SU-DHL-6 (cell line): ENCODE measurements at regions not wholly inside any gene's neighbourhood (a gene's known extent, or its start where the extent isn't known, plus 50 kb on each side); places are given as distances from the start of the nearest gene placed in this dataset.

Experiments
- H2AFZ ChIP-seq: fragments of 200-600 bp; sonication (generic); 2 replicates; pipeline ENCODE4 v1.6.1; 2014; ENCODE audit warnings: low read depth, mild to moderate bottlenecking, moderate library complexity, mixed read lengths, antibody characterized with exemption, low read length; ENCODE audit not compliant: severe bottlenecking
- H3F3A ChIP-seq: fragments of 200-600 bp; shearing (Covaris generic); 2 replicates; pipeline ENCODE4 v1.6.0; 2016; ENCODE audit warnings: antibody characterized with exemption, mild to moderate bottlenecking; ENCODE audit not compliant: insufficient read depth
- H3K27ac ChIP-seq: fragments of 200-600 bp; sonication (generic); 2 replicates; pipeline ENCODE4 v1.5.1; 2016; ENCODE audit warnings: low read depth, mild to moderate bottlenecking, low read length, moderate library complexity, mixed read lengths
- H3K27me3 ChIP-seq: fragments of 200-600 bp; sonication (generic), shearing (Covaris generic); 2 replicates; pipeline ENCODE4 v1.6.0; 2014; ENCODE audit warnings: mild to moderate bottlenecking, low read length
- H3K36me3 ChIP-seq: fragments of 200-600 bp; sonication (generic); 2 replicates; pipeline ENCODE4 v1.6.1; 2014; ENCODE audit warnings: mild to moderate bottlenecking, low read length, mixed read lengths
- H3K4me2 ChIP-seq: fragments of 300-600, 200-600 bp; shearing (Covaris generic), sonication (generic); 2 replicates; pipeline ENCODE4 v1.6.0; 2014; ENCODE audit warnings: low read length, low read depth, mild to moderate bottlenecking; ENCODE audit not compliant: poor library complexity, severe bottlenecking
- H3K4me3 ChIP-seq: fragments of 200-600 bp; sonication (generic); 2 replicates; pipeline ENCODE4 v1.5.1; 2014; ENCODE audit warnings: antibody characterized with exemption, low read length, mild to moderate bottlenecking, mixed read lengths; ENCODE audit not compliant: insufficient read depth, poor library complexity, severe bottlenecking
- H3K79me2 ChIP-seq: fragments of 200-600 bp; sonication (generic); 2 replicates; pipeline ENCODE4 v1.6.1; 2014; ENCODE audit warnings: mild to moderate bottlenecking, low read length, moderate library complexity; ENCODE audit not compliant: insufficient read depth
- H3K9ac ChIP-seq: fragments of 200-600 bp; sonication (generic); 2 replicates; pipeline ENCODE4 v1.7.0; 2014; ENCODE audit warnings: mild to moderate bottlenecking, low read length
- H3K9me2 ChIP-seq: fragments of 200-600 bp; sonication (generic); replicated peaks from 2 replicates; pipeline ENCODE4 v1.6.1; 2014; ENCODE audit warnings: low read length; ENCODE audit not compliant: insufficient read depth
- H3K9me3 ChIP-seq: fragments of 200-600 bp; sonication (generic); 2 replicates; pipeline ENCODE4 v1.6.1; 2014; ENCODE audit warnings: low read length, mixed read lengths; ENCODE audit not compliant: insufficient read depth
- H4K20me1 ChIP-seq: fragments of 200-600 bp; sonication (generic); 2 replicates; pipeline ENCODE4 v1.6.1; 2014; ENCODE audit warnings: low read depth, mild to moderate bottlenecking, antibody characterized with exemption, low read length, moderate library complexity, mixed read lengths
- EZH2phosphoT487 ChIP-seq: fragments of 200-600 bp; sonication (generic), shearing (Covaris generic); conservative IDR thresholded peaks from 2 replicates; pipeline ENCODE4 v1.6.1; 2018; ENCODE audit warnings: mild to moderate bottlenecking, antibody characterized with exemption, low read length, moderate library complexity, mixed read lengths
- TF ChIP-seq, protein P1 (sequence below): fragments of 200-600 bp; sonication (generic); IDR thresholded peaks from one replicate; pipeline ENCODE4 v1.5.1; 2017; ENCODE audit warnings: antibody characterized with exemption, mild to moderate bottlenecking, low read length, moderate library complexity; ENCODE audit not compliant: insufficient read depth, poor library complexity, severe bottlenecking

DNA sequence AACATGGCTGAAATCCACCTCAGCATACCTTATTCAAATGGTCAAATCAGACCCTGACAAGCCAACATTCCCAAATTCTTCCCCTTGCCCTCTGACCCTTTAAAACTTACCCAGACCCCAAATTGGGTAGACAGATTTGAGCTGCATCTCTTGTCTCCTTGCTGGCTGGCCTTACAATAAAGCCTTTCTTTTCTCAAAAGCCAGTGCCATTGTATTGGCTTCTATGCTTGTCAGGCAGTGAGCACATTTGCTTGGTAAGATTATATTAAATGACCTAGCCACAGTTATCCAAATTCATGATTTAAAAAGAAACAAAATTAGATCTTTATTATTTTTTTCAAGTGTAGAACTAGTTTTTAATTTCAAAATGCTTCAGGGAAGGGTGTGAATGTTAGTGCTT is 67.8 kb upstream of the FAM83B start:
- H3K4me3 ChIP-seq = no peak overlapping the region
- no peaks in the 10 kb centered on the region for H3K9me3 ChIP-seq
- no peaks in the 10 kb centered on the region for H3K79me2 ChIP-seq
- H4K20me1 ChIP-seq = no peaks in the 10 kb centered on the region
- H3K9me2 ChIP-seq = no peaks in the 10 kb centered on the region
- H3K36me3 ChIP-seq = no peaks in the 10 kb centered on the region
- no peak for TF ChIP-seq EZH2phosphoT487
- TF ChIP-seq, protein P1, sequence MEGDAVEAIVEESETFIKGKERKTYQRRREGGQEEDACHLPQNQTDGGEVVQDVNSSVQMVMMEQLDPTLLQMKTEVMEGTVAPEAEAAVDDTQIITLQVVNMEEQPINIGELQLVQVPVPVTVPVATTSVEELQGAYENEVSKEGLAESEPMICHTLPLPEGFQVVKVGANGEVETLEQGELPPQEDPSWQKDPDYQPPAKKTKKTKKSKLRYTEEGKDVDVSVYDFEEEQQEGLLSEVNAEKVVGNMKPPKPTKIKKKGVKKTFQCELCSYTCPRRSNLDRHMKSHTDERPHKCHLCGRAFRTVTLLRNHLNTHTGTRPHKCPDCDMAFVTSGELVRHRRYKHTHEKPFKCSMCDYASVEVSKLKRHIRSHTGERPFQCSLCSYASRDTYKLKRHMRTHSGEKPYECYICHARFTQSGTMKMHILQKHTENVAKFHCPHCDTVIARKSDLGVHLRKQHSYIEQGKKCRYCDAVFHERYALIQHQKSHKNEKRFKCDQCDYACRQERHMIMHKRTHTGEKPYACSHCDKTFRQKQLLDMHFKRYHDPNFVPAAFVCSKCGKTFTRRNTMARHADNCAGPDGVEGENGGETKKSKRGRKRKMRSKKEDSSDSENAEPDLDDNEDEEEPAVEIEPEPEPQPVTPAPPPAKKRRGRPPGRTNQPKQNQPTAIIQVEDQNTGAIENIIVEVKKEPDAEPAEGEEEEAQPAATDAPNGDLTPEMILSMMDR = no peak
- H3F3A ChIP-seq = no peaks in the 10 kb centered on the region
- no peak overlapping the region for H2AFZ ChIP-seq
- H3K9ac ChIP-seq = no peak overlapping the region
- no peak overlapping the region for H3K27ac ChIP-seq
- H3K4me2 ChIP-seq = no peak overlapping the region
- H3K27me3 ChIP-seq = no peaks in the 10 kb centered on the region

DNA sequence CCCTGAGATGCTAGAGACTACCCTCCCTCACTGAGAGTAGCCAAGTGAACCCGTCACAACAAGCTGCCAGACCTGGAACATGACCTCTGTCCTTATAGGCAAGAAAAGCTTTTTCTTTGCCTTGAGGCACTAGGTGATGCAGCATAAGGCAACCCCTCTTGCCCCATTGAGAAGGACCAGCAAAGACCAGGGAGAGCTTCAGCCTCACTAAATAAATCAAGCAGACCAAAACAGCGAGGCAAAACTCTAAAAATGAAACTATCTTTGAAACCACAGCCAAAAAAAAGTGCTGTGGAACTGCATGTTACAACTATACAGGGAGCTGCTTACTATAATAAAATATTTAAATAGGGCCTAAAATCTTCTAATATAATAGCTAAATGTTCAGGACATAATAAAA is 62.6 kb upstream of the FAM83B start:
- Histone ChIP-seq H3K4me3 (no peak overlapping the region), H4K20me1 (no peaks in the 10 kb centered on the region), H3K9ac (no peak overlapping the region), H3K27ac (no peak overlapping the region), H3K9me3 (no peaks in the 10 kb centered on the region), H3K36me3 (no peaks in the 10 kb centered on the region), H3K9me2 (no peaks in the 10 kb centered on the region), H3K4me2 (no peak overlapping the region), H3K79me2 (no peaks in the 10 kb centered on the region), H3F3A (no peaks in the 10 kb centered on the region), H3K27me3 (no peaks in the 10 kb centered on the region), H2AFZ (no peak overlapping the region)
- no peak for TF ChIP-seq EZH2phosphoT487
- TF ChIP-seq, protein P1 = no peak

DNA sequence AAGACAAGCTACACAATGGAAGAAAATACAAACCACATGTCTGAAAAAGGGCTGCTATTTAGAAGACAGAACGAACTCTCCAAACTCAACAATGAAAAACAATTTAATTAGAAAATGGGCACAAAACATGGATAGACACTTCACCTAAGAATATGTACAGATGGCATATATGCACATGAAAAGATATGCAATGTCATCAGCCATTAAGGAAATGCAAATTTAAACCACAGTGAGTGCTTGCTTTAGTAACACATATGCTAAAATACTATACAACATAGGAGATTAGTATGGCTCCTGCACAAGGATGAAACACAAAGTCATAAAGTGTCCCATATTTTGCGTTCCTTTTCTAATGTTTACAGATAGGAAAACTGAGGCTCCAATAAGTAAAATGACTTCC is 60.4 kb upstream of the FAM83B start:
- Histone ChIP-seq H3K9me3 (no peaks in the 10 kb centered on the region), H3K79me2 (no peaks in the 10 kb centered on the region), H3K4me2 (no peak overlapping the region), H2AFZ (no peak overlapping the region), H4K20me1 (no peaks in the 10 kb centered on the region), H3K27ac (no peak overlapping the region), H3K9me2 (no peaks in the 10 kb centered on the region), H3K4me3 (no peak overlapping the region), H3K36me3 (no peaks in the 10 kb centered on the region), H3K9ac (no peak overlapping the region), H3K27me3 (no peaks in the 10 kb centered on the region), H3F3A (no peaks in the 10 kb centered on the region)
- TF ChIP-seq EZH2phosphoT487 = no peak
- TF ChIP-seq, protein P1 = no peak

DNA sequence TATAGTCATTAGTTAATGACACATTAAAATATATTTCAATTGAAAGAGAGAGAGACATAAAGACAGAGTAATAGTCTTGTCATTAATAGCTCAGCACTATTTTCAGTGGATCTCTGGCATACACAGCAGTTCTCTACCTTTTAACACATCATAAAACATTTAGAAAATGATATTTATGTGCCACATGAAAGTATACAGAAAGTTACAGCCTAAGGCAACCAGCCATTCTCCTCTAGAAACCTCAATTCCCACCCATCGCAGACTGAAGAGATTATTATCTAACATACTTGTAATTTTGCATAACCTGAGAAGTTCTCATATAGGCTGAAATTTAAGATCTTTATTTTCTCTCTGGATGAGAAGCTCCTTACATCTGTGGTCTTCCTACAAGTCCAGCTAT is 58.7 kb upstream of the FAM83B start:
- TF ChIP-seq, protein P1 = no peak
- TF ChIP-seq EZH2phosphoT487 = no peak
- no peaks in the 10 kb centered on the region for H3K79me2 ChIP-seq
- H3K27me3 ChIP-seq = no peaks in the 10 kb centered on the region
- H3K9me3 ChIP-seq = no peaks in the 10 kb centered on the region
- H3K36me3 ChIP-seq = no peaks in the 10 kb centered on the region
- no peaks in the 10 kb centered on the region for H3F3A ChIP-seq
- no peaks in the 10 kb centered on the region for H4K20me1 ChIP-seq
- no peak overlapping the region for H3K4me2 ChIP-seq
- H2AFZ ChIP-seq = no peak overlapping the region
- H3K9ac ChIP-seq = no peak overlapping the region
- H3K9me2 ChIP-seq = no peaks in the 10 kb centered on the region
- no peak overlapping the region for H3K4me3 ChIP-seq
- H3K27ac ChIP-seq = no peak overlapping the region
